H1 (cell line): ENCODE measurements at regions not wholly inside any gene's neighbourhood (a gene's known extent, or its start where the extent isn't known, plus 50 kb on each side); places are given as distances from the start of the nearest gene placed in this dataset.

Source experiments
- CTCF ChIA-PET: fragments of 300-600 bp; sonication (Branson Sonifier 250); formaldehyde crosslinking; loops from one replicate; lab custom pipeline; 2021; ENCODE audit not compliant: partially characterized antibody; lab: Charles Lee
- POLR2A ChIA-PET: fragments of 300-600 bp; sonication (Branson Sonifier 250); formaldehyde crosslinking; loops from one replicate; lab custom pipeline; 2021; ENCODE audit warnings: inconsistent platforms; ENCODE audit not compliant: partially characterized antibody; lab: Charles Lee
- DNase-seq, 2 experiments: peaks; one replicate each; pipeline versions ENCODE4 v3.0.0 to v3.0.0-alpha.2; 2010 to 2022; ENCODE audit warnings: low spot score in 2 of 2, low read depth in 1 of 2, mixed read lengths in 1 of 2
- FAIRE-seq: peaks from 2 replicates; lab custom pipeline; 2011; peaks lifted over from hg19 to GRCh38; lab: Jason Lieb, UNC
- H2AFZ ChIP-seq: 2 replicates; pipeline ENCODE4 v1.8.1; 2012; ENCODE audit warnings: low read length, inconsistent platforms
- H2AK5ac ChIP-seq: 2 replicates; pipeline ENCODE4 v1.6.1; 2013; ENCODE audit warnings: low read depth, low read length
- H2BK120ac ChIP-seq: replicated peaks from 2 replicates; pipeline ENCODE3; 2013; ENCODE audit warnings: low read depth, low read length, inconsistent platforms
- H2BK12ac ChIP-seq: 2 replicates; pipeline ENCODE4 v1.6.1; 2013; ENCODE audit warnings: low read depth, low read length
- H2BK15ac ChIP-seq: 2 replicates; pipeline ENCODE4 v1.6.1; 2013; ENCODE audit warnings: low read length
- H2BK20ac ChIP-seq: 2 replicates; pipeline ENCODE4 v1.6.1; 2013; ENCODE audit warnings: low read length
- H2BK5ac ChIP-seq: 2 replicates; pipeline ENCODE4 v1.6.1; 2013; ENCODE audit warnings: low read depth, low read length
- H3K14ac ChIP-seq: 2 replicates; pipeline ENCODE4 v1.6.1; 2013; ENCODE audit warnings: inconsistent platforms; ENCODE audit not compliant: insufficient read length
- H3K18ac ChIP-seq: 2 replicates; pipeline ENCODE4 v1.6.1; 2013; ENCODE audit warnings: low read length; ENCODE audit errors: extremely low read depth
- H3K23ac ChIP-seq: 2 replicates; pipeline ENCODE4 v1.6.1; 2013; ENCODE audit warnings: inconsistent platforms; ENCODE audit not compliant: insufficient read length
- H3K23me2 ChIP-seq: 2 replicates; pipeline ENCODE4 v1.6.1; 2013; ENCODE audit warnings: low read depth, low read length
- H3K27ac ChIP-seq: 2 replicates; pipeline ENCODE4 v1.6.1; 2011; ENCODE audit warnings: low read depth, low read length, inconsistent platforms
- H3K27me3 ChIP-seq, 4 experiments: replicated peaks in 1 of 4; 1 replicate in 1 of 4; 2 replicates in 3 of 4; pipeline versions ENCODE4 v1.6.1 to v1.8.1; 2011 to 2013; ENCODE audit warnings: low read length in 3 of 4, mild to moderate bottlenecking in 3 of 4, inconsistent platforms in 2 of 4, mixed read lengths in 2 of 4, moderate library complexity in 1 of 4; ENCODE audit not compliant: control insufficient read depth in 3 of 4, insufficient read depth in 3 of 4; ENCODE audit errors: extremely low read depth in 1 of 4
- H3K36me3 ChIP-seq, 4 experiments: 2 replicates each; pipeline versions ENCODE4 v1.6.1 to v1.8.1; 2011 to 2013; ENCODE audit warnings: mild to moderate bottlenecking in 4 of 4, low read length in 3 of 4, moderate library complexity in 2 of 4, control low read depth in 1 of 4, inconsistent platforms in 1 of 4; ENCODE audit not compliant: insufficient read depth in 4 of 4, control insufficient read depth in 2 of 4
- H3K4ac ChIP-seq: replicated peaks from 2 replicates; pipeline ENCODE3; 2013; ENCODE audit warnings: low read length, low read depth, mixed read lengths, inconsistent platforms; ENCODE audit not compliant: insufficient read length
- H3K4me1 ChIP-seq, 4 experiments: replicated peaks in 1 of 4; 1 replicate in 1 of 4; 2 replicates in 3 of 4; pipeline versions ENCODE4 v1.6.1 to v1.8.1; 2011 to 2013; ENCODE audit warnings: low read length in 3 of 4, inconsistent platforms in 2 of 4, mixed read lengths in 1 of 4; ENCODE audit not compliant: insufficient read depth in 4 of 4, control insufficient read depth in 3 of 4
- H3K4me2 ChIP-seq, 2 experiments: 2 replicates each; pipeline versions ENCODE4 v1.6.1 to v1.8.1; 2011 to 2013; ENCODE audit warnings: low read depth in 2 of 2, low read length in 2 of 2, control low read depth in 1 of 2, inconsistent platforms in 1 of 2, mild to moderate bottlenecking in 1 of 2; ENCODE audit not compliant: insufficient read depth in 1 of 2
- H3K4me3 ChIP-seq, 4 experiments: fragments of 200-600, 300-600 bp in 1 of 4; sonication (generic), shearing (Covaris generic), sonication (Bioruptor Twin) in 1 of 4; 2 replicates each; pipeline versions ENCODE4 v1.5.1 to v1.8.1; 2011 to 2016; ENCODE audit warnings: low read length in 4 of 4, low read depth in 3 of 4, control low read depth in 2 of 4, inconsistent platforms in 2 of 4, mild to moderate bottlenecking in 2 of 4, mixed read lengths in 1 of 4, moderate library complexity in 1 of 4; ENCODE audit not compliant: insufficient read depth in 2 of 4; ENCODE audit errors: extremely low read depth in 1 of 4
- H3K56ac ChIP-seq: replicated peaks from 2 replicates; pipeline ENCODE3; 2013; ENCODE audit warnings: low read depth, mild to moderate bottlenecking, mixed read lengths, low read length, inconsistent platforms; ENCODE audit not compliant: insufficient read length
- H3K79me1 ChIP-seq: 2 replicates; pipeline ENCODE4 v1.6.1; 2013; ENCODE audit warnings: low read depth, low read length, control low read depth
- H3K79me2 ChIP-seq, 2 experiments: 2 replicates each; pipeline versions ENCODE4 v1.6.1 to v1.8.1; 2012 to 2013; ENCODE audit warnings: low read length in 2 of 2, mild to moderate bottlenecking in 2 of 2, inconsistent platforms in 1 of 2; ENCODE audit not compliant: insufficient read depth in 2 of 2, control insufficient read depth in 1 of 2
- H3K9ac ChIP-seq, 4 experiments: replicated peaks in 1 of 4; 1 replicate in 1 of 4; 2 replicates in 3 of 4; pipeline versions ENCODE4 v1.6.1 to v1.8.1; 2011 to 2013; ENCODE audit warnings: low read depth in 3 of 4, low read length in 3 of 4, control low read depth in 2 of 4, mild to moderate bottlenecking in 2 of 4, moderate library complexity in 2 of 4, inconsistent platforms in 1 of 4; ENCODE audit errors: extremely low read depth in 1 of 4
- H3K9me3 ChIP-seq, 2 experiments: 2 replicates each; pipeline versions ENCODE4 v1.6.1 to v1.8.1; 2012 to 2013; ENCODE audit warnings: mild to moderate bottlenecking in 2 of 2, moderate library complexity in 2 of 2, control low read depth in 1 of 2, inconsistent platforms in 1 of 2, low read depth in 1 of 2, low read length in 1 of 2, mixed read lengths in 1 of 2; ENCODE audit not compliant: insufficient read depth in 2 of 2
- H4K20me1 ChIP-seq, 2 experiments: replicated peaks in 1 of 2; 2 replicates each; pipeline versions ENCODE3 to v1.8.1; 2011 to 2013; ENCODE audit warnings: inconsistent platforms in 2 of 2, low read length in 2 of 2, mild to moderate bottlenecking in 1 of 2; ENCODE audit not compliant: insufficient read depth in 2 of 2, control insufficient read depth in 1 of 2
- H4K5ac ChIP-seq: 2 replicates; pipeline ENCODE4 v1.6.1; 2013; ENCODE audit warnings: low read length, low read depth, mixed read lengths, inconsistent platforms; ENCODE audit not compliant: insufficient read length
- H4K8ac ChIP-seq: 2 replicates; pipeline ENCODE4 v1.8.0; 2013; ENCODE audit warnings: mild to moderate bottlenecking, moderate library complexity, low read length, inconsistent platforms; ENCODE audit not compliant: insufficient read depth; ENCODE audit errors: extremely low read depth
- H4K91ac ChIP-seq: replicated peaks from 2 replicates; pipeline ENCODE3; 2013; ENCODE audit warnings: low read length, mixed read lengths, inconsistent platforms; ENCODE audit not compliant: insufficient read length
- CBX8 ChIP-seq: fragments of 300-800, 300-1000 bp; sonication (generic); IDR thresholded peaks from 2 replicates; pipeline ENCODE4 v1.7.1; 2016; ENCODE audit warnings: low read depth, low read length, borderline replicate concordance
- GTF2F1 ChIP-seq: IDR thresholded peaks from 2 replicates; pipeline ENCODE4 v1.6.1; 2012; ENCODE audit warnings: low read depth, low read length, improper control_type of control experiment, borderline replicate concordance
- KDM1A ChIP-seq: fragments of 200-600, 300-600 bp; sonication (generic); IDR thresholded peaks from 2 replicates; pipeline ENCODE4 v1.7.1; 2016; ENCODE audit warnings: mild to moderate bottlenecking, low read length, borderline replicate concordance
- SRF ChIP-seq: IDR thresholded peaks from 2 replicates; pipeline ENCODE4 v1.6.1; 2011; ENCODE audit warnings: mild to moderate bottlenecking, low read depth, low read length, moderate library complexity
- TCF12 ChIP-seq: IDR thresholded peaks from 2 replicates; pipeline ENCODE4 v1.6.1; 2011; ENCODE audit warnings: low read depth, mild to moderate bottlenecking, low read length
- USF2 ChIP-seq: IDR thresholded peaks from 2 replicates; pipeline ENCODE4 v1.6.1; 2011; ENCODE audit warnings: low read length, improper control_type of control experiment
- YY1 ChIP-seq: IDR thresholded peaks from 2 replicates; pipeline ENCODE4 v1.6.1; 2011; ENCODE audit warnings: low read depth, mild to moderate bottlenecking, low read length
- ZNF274 ChIP-seq: IDR thresholded peaks from 2 replicates; pipeline ENCODE4 v1.7.0; 2012; ENCODE audit warnings: low read length, borderline replicate concordance; ENCODE audit errors: extremely low read depth
- WGBS, 2 experiments: shearing (Covaris generic) in 1 of 2; methylation state at CpG; one replicate each; pipeline versions ENCODE4 v1.1.6 to v1.1.7; 2013 to 2015; ENCODE audit warnings: low lambda C conversion rate in 2 of 2, mixed read lengths in 2 of 2, inconsistent platforms in 1 of 2, low coverage in 1 of 2, missing lambda C conversion rate in 1 of 2; ENCODE audit not compliant: insufficient replicate concordance in 2 of 2, insufficient coverage in 1 of 2, insufficient read length in 1 of 2; ENCODE audit errors: extremely low coverage in 1 of 2, missing lambda C conversion rate in 1 of 2; 5-methylcytosine and 5-hydroxymethylcytosine counted together

- CTCF ChIA-PET: interaction anchor here (1.1 kb wide), 1 partner anchor 253 kb away, joined by 3 read pairs; no protein-coding TSS in a partner anchor
Measured at GRCh38 chr7:25584112-25584938, 356.0 kb upstream of the NPVF start.

More at GRCh38 chr7:25584112-25584938, 356.0 kb upstream of the NPVF start:
- H2BK120ac ChIP-seq: no peak overlapping the region
- no peak for DNase-seq
- no peak overlapping the region for H3K14ac ChIP-seq
- no peak overlapping the region for H2AK5ac ChIP-seq
- H3K4ac ChIP-seq: no peak overlapping the region
- no peaks in the 10 kb centered on the region for H3K23me2 ChIP-seq
- no peaks in the 10 kb centered on the region for H4K20me1 ChIP-seq
- H3K79me2 ChIP-seq: no peaks in the 10 kb centered on the region
- WGBS, 2 experiments: 80% methylated on average over 10 of the region's 10 CpGs; no CpG with 5 or more reads in 1 of the 2 experiments
- H3K4me3 ChIP-seq: no peak overlapping the region
- H4K91ac ChIP-seq: no peak overlapping the region
- no peaks in the 10 kb centered on the region for H3K79me1 ChIP-seq
- H3K36me3 ChIP-seq: no peaks in the 10 kb centered on the region
- no peak overlapping the region for H3K23ac ChIP-seq
- H3K9me3 ChIP-seq: no peaks in the 10 kb centered on the region
- H3K27ac ChIP-seq: no peak overlapping the region
- no peak overlapping the region for H3K9ac ChIP-seq
- H4K5ac ChIP-seq: no peak overlapping the region
- POLR2A ChIA-PET: interaction anchor here (1.1 kb wide), 1 partner anchor 9 kb away, joined by 4 read pairs; no protein-coding TSS in a partner anchor
- no peak overlapping the region for H2BK5ac ChIP-seq
- no peak overlapping the region for H3K18ac ChIP-seq
- H2BK15ac ChIP-seq: no peak overlapping the region
- H3K4me1 ChIP-seq: no peaks in the 10 kb centered on the region
- no peaks in the 10 kb centered on the region for H3K27me3 ChIP-seq
- no peak overlapping the region for H3K56ac ChIP-seq
- no peak overlapping the region for H2AFZ ChIP-seq
- no peak overlapping the region for H2BK20ac ChIP-seq
- no peak overlapping the region for H2BK12ac ChIP-seq
- no peak for FAIRE-seq
- no peak overlapping the region for H4K8ac ChIP-seq
- H3K4me2 ChIP-seq: no peak overlapping the region
- TF ChIP-seq KDM1A (no peak), USF2 (no peak), SRF (no peak), GTF2F1 (no peak), TCF12 (no peak), CBX8 (no peak), YY1 (no peak), ZNF274 (no peak)
